HCT116 (cell line): ENCODE measurements at regions not wholly inside any gene's neighbourhood (a gene's known extent, or its start where the extent isn't known, plus 50 kb on each side); places are given as distances from the start of the nearest gene placed in this dataset.

ENCODE experiments used
- ATAC-seq: fragments of 200-7000 bp; cut with Tn5 transposase; 2 replicates; pipeline ENCODE4 v1.9.1; 2020; ENCODE audit warnings: mild to moderate bottlenecking, moderate library complexity
- BruUV-seq: library from RNA; stranded (reverse); fragments of 400-500 nt; replicated peaks from 2 replicates; lab custom pipeline; 2021; lab: Mats Ljungman, UMichigan
- CTCF ChIA-PET: fragments of 300-600 bp; sonication (Branson Sonifier 250); formaldehyde crosslinking; loops from one replicate; lab custom pipeline; 2021; ENCODE audit warnings: antibody characterized with exemption; lab: Charles Lee
- POLR2A ChIA-PET: fragments of 300-600, 350-600 bp; sonication (Branson Sonifier 250); formaldehyde crosslinking; loops from one replicate; lab custom pipeline; 2021; ENCODE audit warnings: antibody characterized with exemption; lab: Charles Lee
- RAD21 ChIA-PET, 2 experiments: fragments of 300-600 bp; sonication (Branson Sonifier 250); formaldehyde crosslinking; loops; one replicate each; lab custom pipeline; 2023; ENCODE audit warnings: low total read pairs in 2 of 2; ENCODE audit not compliant: uncharacterized antibody in 2 of 2, unreplicated experiment in 2 of 2, low non-redundant PET in 1 of 2; lab: Charles Lee
- DNase-seq: peaks from one replicate; pipeline ENCODE4 v3.0.0-alpha.2; 2010; ENCODE audit warnings: low read depth, low spot score
- H2AFZ ChIP-seq: fragments of 200-600 bp; shearing (Covaris generic), sonication (generic); 2 replicates; pipeline ENCODE4 v1.6.1; 2017; ENCODE audit warnings: low read depth, mixed run types, mixed read lengths, antibody characterized with exemption, low read length; ENCODE audit not compliant: poor library complexity, severe bottlenecking
- H3K27ac ChIP-seq: 2 replicates; pipeline ENCODE4 v1.5.1; 2012; ENCODE audit warnings: low read depth, low read length
- H3K27me3 ChIP-seq: fragments of 200-600 bp; sonication (generic); 2 replicates; pipeline ENCODE4 v1.6.1; 2016; ENCODE audit warnings: mixed run types, low read length, mixed read lengths; ENCODE audit not compliant: insufficient read depth
- H3K36me3 ChIP-seq, 2 experiments: fragments of 200-500 bp in 1 of 2; fragments of 200-600 bp in 1 of 2; sonication (Bioruptor generic) in 1 of 2; sonication (generic) in 1 of 2; 2 replicates each; pipeline versions ENCODE4 v1.5.1 to v1.6.1; 2014 to 2016; ENCODE audit warnings: low read length in 2 of 2, inconsistent platforms in 1 of 2, mixed read lengths in 1 of 2, mixed run types in 1 of 2; ENCODE audit not compliant: insufficient read depth in 2 of 2, control insufficient read depth in 1 of 2
- H3K4me1 ChIP-seq, 2 experiments: fragments of 200-600 bp in 1 of 2; sonication (generic) in 1 of 2; 2 replicates each; pipeline versions ENCODE4 v1.5.1 to v1.6.1; 2012 to 2017; ENCODE audit warnings: low read length in 2 of 2, inconsistent platforms in 1 of 2, mild to moderate bottlenecking in 1 of 2, mixed read lengths in 1 of 2, mixed run types in 1 of 2, moderate library complexity in 1 of 2; ENCODE audit not compliant: insufficient read depth in 2 of 2, control insufficient read depth in 1 of 2
- H3K4me2 ChIP-seq: fragments of 200-600 bp; sonication (generic); 2 replicates; pipeline ENCODE4 v1.6.1; 2017; ENCODE audit warnings: mixed run types, low read length, mixed read lengths
- H3K4me3 ChIP-seq, 2 experiments: fragments of 200-600 bp in 1 of 2; sonication (generic) in 1 of 2; replicated peaks in 1 of 2; 2 replicates each; pipeline ENCODE4 v1.5.1; 2011 to 2016; ENCODE audit warnings: low read length in 2 of 2, control low read depth in 1 of 2, low read depth in 1 of 2, mild to moderate bottlenecking in 1 of 2, mixed read lengths in 1 of 2, mixed run types in 1 of 2
- H3K79me2 ChIP-seq: fragments of 200-600 bp; sonication (generic); 2 replicates; pipeline ENCODE4 v1.6.1; 2017; ENCODE audit warnings: mild to moderate bottlenecking, mixed run types, low read length, moderate library complexity, mixed read lengths; ENCODE audit not compliant: insufficient read depth
- H3K9ac ChIP-seq: fragments of 200-600 bp; sonication (generic); 2 replicates; pipeline ENCODE4 v1.6.1; 2016; ENCODE audit warnings: low read length, mixed read lengths
- H3K9me2 ChIP-seq: fragments of 200-600 bp; sonication (generic), shearing (Covaris generic); 2 replicates; pipeline ENCODE4 v1.6.1; 2017; ENCODE audit warnings: mixed run types, mild to moderate bottlenecking, moderate library complexity; ENCODE audit not compliant: insufficient read depth
- H3K9me3 ChIP-seq, 2 experiments: fragments of 200-500 bp in 1 of 2; fragments of 200-600 bp in 1 of 2; sonication (Bioruptor generic) in 1 of 2; sonication (generic) in 1 of 2; 2 replicates each; pipeline ENCODE4 v1.6.1; 2014 to 2017; ENCODE audit warnings: low read length in 2 of 2, mixed read lengths in 2 of 2, inconsistent platforms in 1 of 2, low read depth in 1 of 2, mild to moderate bottlenecking in 1 of 2, mixed run types in 1 of 2, moderate library complexity in 1 of 2; ENCODE audit not compliant: control insufficient read depth in 1 of 2, insufficient read depth in 1 of 2
- H4K20me1 ChIP-seq: fragments of 200-600 bp; sonication (generic), shearing (Covaris generic); 2 replicates; pipeline ENCODE4 v1.6.1; 2017; ENCODE audit warnings: mixed run types, mild to moderate bottlenecking, moderate library complexity; ENCODE audit not compliant: insufficient read depth
- CBX3 ChIP-seq: IDR thresholded peaks from 2 replicates; pipeline ENCODE4 v1.6.1; 2012; ENCODE audit warnings: low read depth
- CEBPB ChIP-seq: IDR thresholded peaks from 2 replicates; pipeline ENCODE4 v1.6.1; 2012; ENCODE audit warnings: low read depth
- CTCF ChIP-seq, 3 experiments: fragments of 200-600 bp in 1 of 3; sonication (generic) in 1 of 3; IDR thresholded peaks in 2 of 3; conservative IDR thresholded peaks in 1 of 3; 2 replicates each; pipeline ENCODE4 v1.5.1; 2012 to 2017; ENCODE audit warnings: low read depth in 2 of 3, low read length in 2 of 3, antibody characterized with exemption in 1 of 3, borderline replicate concordance in 1 of 3, control low read depth in 1 of 3, mild to moderate bottlenecking in 1 of 3, mixed read lengths in 1 of 3, mixed run types in 1 of 3, moderate library complexity in 1 of 3; ENCODE audit not compliant: insufficient read depth in 1 of 3
- EGR1 ChIP-seq: IDR thresholded peaks from 2 replicates; pipeline ENCODE4 v1.6.1; 2012; ENCODE audit warnings: low read depth
- EZH2 ChIP-seq: fragments of 200-600 bp; sonication (generic); IDR thresholded peaks from 2 replicates; pipeline ENCODE4 v1.6.1; 2017; ENCODE audit warnings: antibody characterized with exemption, mixed run types
- FOSL1 ChIP-seq: IDR thresholded peaks from 2 replicates; pipeline ENCODE4 v1.6.1; 2012; ENCODE audit warnings: low read depth
- JUND ChIP-seq: IDR thresholded peaks from 2 replicates; pipeline ENCODE4 v1.6.1; 2012
- POLR2A ChIP-seq: IDR thresholded peaks from 2 replicates; pipeline ENCODE4 v1.7.0; 2011; ENCODE audit warnings: borderline replicate concordance; ENCODE audit not compliant: insufficient read depth, insufficient read length; ENCODE audit errors: extremely low read depth
- SP1 ChIP-seq: IDR thresholded peaks from 2 replicates; pipeline ENCODE4 v1.6.1; 2012; ENCODE audit warnings: low read depth
- TCF7L2 ChIP-seq: IDR thresholded peaks from 2 replicates; pipeline ENCODE4 v1.7.0; 2011; ENCODE audit warnings: borderline replicate concordance, inconsistent platforms; ENCODE audit not compliant: insufficient read depth, insufficient read length; ENCODE audit errors: extremely low read depth
- YY1 ChIP-seq: IDR thresholded peaks from 2 replicates; pipeline ENCODE4 v1.6.1; 2011; ENCODE audit warnings: low read length, low read depth, moderate library complexity, mild to moderate bottlenecking; ENCODE audit not compliant: insufficient replicate concordance; ENCODE audit errors: extremely low read depth
- intact Hi-C: fragments of 100-400 bp; cut with micrococcal nuclease; formaldehyde crosslinking; loops from 2 replicates; pipeline ENCODE4 v1.10.0; 2022
- TF ChIP-seq, protein P1 (sequence below): IDR thresholded peaks from 2 replicates; pipeline ENCODE4 v1.6.1; 2011; ENCODE audit warnings: mild to moderate bottlenecking, low read length, moderate library complexity; ENCODE audit not compliant: insufficient replicate concordance; ENCODE audit errors: extremely low read depth

GRCh38 chr10:106446920-106447319, 717.6 kb downstream of the SORCS1 start:
- Histone ChIP-seq H3K27me3 (no peaks in the 10 kb centered on the region), H4K20me1 (no peaks in the 10 kb centered on the region), H3K4me1 (no peaks in the 10 kb centered on the region), H3K79me2 (no peaks in the 10 kb centered on the region), H3K27ac (no peak overlapping the region), H3K4me3 (no peak overlapping the region), H3K9ac (no peak overlapping the region), H3K4me2 (no peak overlapping the region), H2AFZ (no peak overlapping the region), H3K9me3 (peaks cover 16 to 20% of the 10 kb centered on the region in 2 experiments; a peak in 3 of 4 replicates), H3K36me3 (no peaks in the 10 kb centered on the region), H3K9me2 (no peaks in the 10 kb centered on the region)
- no peak for DNase-seq
- ChIA-PET POLR2A (no interaction called here), RAD21 (no interaction called here), CTCF (no interaction called here)
- intact Hi-C loops: no loop called here
- ATAC-seq: no peak
- no TSS peak for BruUV-seq
- TF ChIP-seq EZH2 (no peak), TCF7L2 (no peak), CTCF (IDR thresholded peaks at IDR 0.05 in 2 of 3, conservative IDR thresholded peaks at IDR 0.05 in 1 of 3; ENCODE audit: borderline replicate concordance in 1 of 3, insufficient read depth in 1 of 3, low read depth in 2 of 3, low read length in 2 of 3) (no peak), EGR1 (no peak), FOSL1 (no peak), JUND (no peak), YY1 (no peak), CBX3 (no peak), POLR2A (no peak), SP1 (no peak), CEBPB (no peak)
- TF ChIP-seq, protein P1, sequence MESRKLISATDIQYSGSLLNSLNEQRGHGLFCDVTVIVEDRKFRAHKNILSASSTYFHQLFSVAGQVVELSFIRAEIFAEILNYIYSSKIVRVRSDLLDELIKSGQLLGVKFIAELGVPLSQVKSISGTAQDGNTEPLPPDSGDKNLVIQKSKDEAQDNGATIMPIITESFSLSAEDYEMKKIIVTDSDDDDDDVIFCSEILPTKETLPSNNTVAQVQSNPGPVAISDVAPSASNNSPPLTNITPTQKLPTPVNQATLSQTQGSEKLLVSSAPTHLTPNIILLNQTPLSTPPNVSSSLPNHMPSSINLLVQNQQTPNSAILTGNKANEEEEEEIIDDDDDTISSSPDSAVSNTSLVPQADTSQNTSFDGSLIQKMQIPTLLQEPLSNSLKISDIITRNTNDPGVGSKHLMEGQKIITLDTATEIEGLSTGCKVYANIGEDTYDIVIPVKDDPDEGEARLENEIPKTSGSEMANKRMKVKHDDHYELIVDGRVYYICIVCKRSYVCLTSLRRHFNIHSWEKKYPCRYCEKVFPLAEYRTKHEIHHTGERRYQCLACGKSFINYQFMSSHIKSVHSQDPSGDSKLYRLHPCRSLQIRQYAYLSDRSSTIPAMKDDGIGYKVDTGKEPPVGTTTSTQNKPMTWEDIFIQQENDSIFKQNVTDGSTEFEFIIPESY: no peak
